ENCODE measurements at regions not wholly inside any gene's neighbourhood (a gene's known extent, or its start where the extent isn't known, plus 50 kb on each side); places are given as distances from the start of the nearest gene placed in this dataset.

- no peak overlapping the region for H3K9ac ChIP-seq (ENCODE audit: low read depth in 2 of 2, low read length in 2 of 2)
- no peaks in the 10 kb centered on the region for H3K4me1 ChIP-seq
- TF ChIP-seq CTCF (IDR thresholded peaks at IDR 0.05): no peak
- no peak for DNase-seq
- intact Hi-C loops (cut with DNase I): no loop called here
- H3K9me3 ChIP-seq: no peaks in the 10 kb centered on the region
- no peak overlapping the region for H3K27ac ChIP-seq
- H3K27me3 ChIP-seq: no peaks in the 10 kb centered on the region
- no peaks in the 10 kb centered on the region for H3K36me3 ChIP-seq
- no peak overlapping the region for H3K4me3 ChIP-seq
These were observed 470.7 kb downstream of the LPIN1 start for GRCh38 chr2:12217175-12217574.

GRCh38 chr2:12219761-12220160 lies 473.3 kb downstream of the LPIN1 start:
- H3K36me3 ChIP-seq: no peaks in the 10 kb centered on the region
- no peaks in the 10 kb centered on the region for H3K4me1 ChIP-seq
- H3K9ac ChIP-seq (ENCODE audit: low read depth in 2 of 2, low read length in 2 of 2): no peak overlapping the region
- DNase-seq: no peak
- TF ChIP-seq CTCF (IDR thresholded peaks at IDR 0.05): no peak
- no peaks in the 10 kb centered on the region for H3K9me3 ChIP-seq
- no peak overlapping the region for H3K27ac ChIP-seq
- intact Hi-C loops (cut with DNase I): no loop called here
- H3K27me3 ChIP-seq: no peaks in the 10 kb centered on the region
- no peak overlapping the region for H3K4me3 ChIP-seq

GRCh38 chr2:12221584-12221983 lies 475.2 kb downstream of the LPIN1 start:
- H3K4me1 ChIP-seq: no peaks in the 10 kb centered on the region
- H3K27ac ChIP-seq: no peak overlapping the region
- H3K27me3 ChIP-seq: no peaks in the 10 kb centered on the region
- H3K36me3 ChIP-seq: no peaks in the 10 kb centered on the region
- no peak overlapping the region for H3K9ac ChIP-seq (ENCODE audit: low read depth in 2 of 2, low read length in 2 of 2)
- no peak overlapping the region for H3K4me3 ChIP-seq
- no peak for TF ChIP-seq CTCF (IDR thresholded peaks at IDR 0.05)
- DNase-seq: no peak
- H3K9me3 ChIP-seq: no peaks in the 10 kb centered on the region
- intact Hi-C loops (cut with DNase I): no loop called here

GRCh38 chr2:12222554-12222953 lies 476.1 kb downstream of the LPIN1 start:
- Histone ChIP-seq H3K27ac (no peak overlapping the region), H3K9ac (ENCODE audit: low read depth in 2 of 2, low read length in 2 of 2) (no peak overlapping the region), H3K36me3 (no peaks in the 10 kb centered on the region), H3K4me1 (no peaks in the 10 kb centered on the region), H3K4me3 (no peak overlapping the region), H3K27me3 (no peaks in the 10 kb centered on the region), H3K9me3 (no peaks in the 10 kb centered on the region)
- no peak for TF ChIP-seq CTCF (IDR thresholded peaks at IDR 0.05)
- intact Hi-C loops (cut with DNase I): no loop called here
- DNase-seq: no peak

- no peaks in the 10 kb centered on the region for H3K4me1 ChIP-seq
- H3K27me3 ChIP-seq: no peaks in the 10 kb centered on the region
- H3K36me3 ChIP-seq: no peaks in the 10 kb centered on the region
- no peak overlapping the region for H3K4me3 ChIP-seq
- H3K27ac ChIP-seq: no peak overlapping the region
- H3K9me3 ChIP-seq: no peaks in the 10 kb centered on the region
- no peak for DNase-seq
- no peak for TF ChIP-seq CTCF (IDR thresholded peaks at IDR 0.05)
- H3K9ac ChIP-seq (ENCODE audit: low read depth in 2 of 2, low read length in 2 of 2): no peak overlapping the region
- intact Hi-C loops (cut with DNase I): no loop called here
These were observed 477.3 kb downstream of the LPIN1 start for GRCh38 chr2:12223732-12224131.

- no peak for TF ChIP-seq CTCF (IDR thresholded peaks at IDR 0.05)
- intact Hi-C loops (cut with DNase I): no loop called here
- DNase-seq: no peak
- no peaks in the 10 kb centered on the region for H3K27me3 ChIP-seq
- H3K27ac ChIP-seq: no peak overlapping the region
- H3K36me3 ChIP-seq: no peaks in the 10 kb centered on the region
- no peaks in the 10 kb centered on the region for H3K4me1 ChIP-seq
- no peak overlapping the region for H3K4me3 ChIP-seq
- H3K9me3 ChIP-seq: no peaks in the 10 kb centered on the region
- H3K9ac ChIP-seq (ENCODE audit: low read depth in 2 of 2, low read length in 2 of 2): no peak overlapping the region
These were observed 480.2 kb downstream of the LPIN1 start for GRCh38 chr2:12226653-12227052.

All from colonic mucosa (tissue), 4 donors.